HL-60 (cell line): ENCODE measurements at regions not wholly inside any gene's neighbourhood (a gene's known extent, or its start where the extent isn't known, plus 50 kb on each side); places are given as distances from the start of the nearest gene placed in this dataset.

ENCODE experiments used
- CTCF ChIP-seq: IDR thresholded peaks from one replicate; pipeline ENCODE4 v1.5.1; 2011; ENCODE audit warnings: low read length, control low read depth, inconsistent platforms; ENCODE audit not compliant: insufficient read depth
- GABPA ChIP-seq: IDR thresholded peaks from 2 replicates; pipeline ENCODE4 v1.6.1; 2012; ENCODE audit warnings: low read depth
- POLR2AphosphoS5 ChIP-seq: IDR thresholded peaks from 2 replicates; pipeline ENCODE4 v1.6.1; 2012; ENCODE audit warnings: low read depth
- REST ChIP-seq: IDR thresholded peaks from 2 replicates; pipeline ENCODE4 v1.6.1; 2012; ENCODE audit warnings: low read depth; ENCODE audit not compliant: insufficient replicate concordance
- SPI1 ChIP-seq: IDR thresholded peaks from 2 replicates; pipeline ENCODE4 v1.6.1; 2012; ENCODE audit warnings: low read depth, mild to moderate bottlenecking, borderline replicate concordance

- TF ChIP-seq CTCF (no peak), POLR2AphosphoS5 (no peak), GABPA (no peak), SPI1 (no peak), REST (no peak)
These were observed 228.4 kb downstream of the DTHD1 start for GRCh38 chr4:36509845-36510244.
